Heart left ventricle (tissue), 16 donors: ENCODE measurements at regions not wholly inside any gene's neighbourhood (a gene's known extent, or its start where the extent isn't known, plus 50 kb on each side); places are given as distances from the start of the nearest gene placed in this dataset.

Experiments used
- ATAC-seq, 4 donors: fragments of 200-7000 bp; cut with Tn5 transposase; one replicate each; pipeline ENCODE4 v1.9.1; 2020 to 2022; ENCODE audit warnings: moderate library complexity in 4 of 4, mild to moderate bottlenecking in 3 of 4, moderate number of reproducible peaks in 1 of 4
- DNase-seq, 5 donors: peaks; one replicate each; pipeline ENCODE4 v3.0.0-alpha.2; 2020
- H3K27ac ChIP-seq, 12 donors: fragments of 200-600 bp; sonication (generic) in 4 of 12; one replicate each; pipeline versions ENCODE4 v1.5.0 to v1.8.0; 2016 to 2022; ENCODE audit warnings: mild to moderate bottlenecking in 2 of 12
- H3K27me3 ChIP-seq, 9 donors: fragments of 200-600 bp; sonication (generic) in 2 of 9; one replicate each; pipeline versions ENCODE4 v1.5.1 to v1.8.0; 2016 to 2022; ENCODE audit warnings: mild to moderate bottlenecking in 3 of 9
- H3K36me3 ChIP-seq, 9 donors: fragments of 200-600 bp; sonication (generic) in 2 of 9; one replicate each; pipeline versions ENCODE4 v1.5.0 to v1.8.0; 2018 to 2022; ENCODE audit warnings: mild to moderate bottlenecking in 2 of 9
- H3K4me1 ChIP-seq, 12 donors: fragments of 200-600 bp; sonication (generic) in 4 of 12; one replicate each; pipeline versions ENCODE4 v1.5.0 to v1.8.0; 2016 to 2022; ENCODE audit warnings: mild to moderate bottlenecking in 3 of 12
- H3K4me3 ChIP-seq, 12 donors: fragments of 200-600 bp; sonication (generic) in 4 of 12; one replicate each; pipeline versions ENCODE4 v1.5.0 to v1.8.0; 2017 to 2022; ENCODE audit warnings: mild to moderate bottlenecking in 9 of 12, moderate library complexity in 4 of 12
- H3K9me3 ChIP-seq, 12 donors: fragments of 200-600 bp; sonication (generic) in 4 of 12; one replicate each; pipeline versions ENCODE4 v1.5.0 to v1.8.0; 2016 to 2022; ENCODE audit warnings: mild to moderate bottlenecking in 1 of 12
- POLR2A ChIP-seq, 2 donors: fragments of 450-650 bp; IDR thresholded peaks; one replicate each; pipeline ENCODE4 v1.6.1; 2017; ENCODE audit warnings: antibody characterized with exemption in 2 of 2, mild to moderate bottlenecking in 2 of 2, moderate library complexity in 2 of 2
- WGBS, 4 donors: extraction: QIAGEN DNeasy Blood & Tissue Kit in 2 of 4; methylation state at CpG; one replicate each; pipeline versions ENCODE4 v1.1.5 to v1.1.7; 2013 to 2018; 5-methylcytosine and 5-hydroxymethylcytosine counted together
- intact Hi-C, 10 donors: fragments of 100-400 bp; cut with DNase I; formaldehyde crosslinking; loops; one replicate each; pipeline versions ENCODE4 v1.11.1 to v1.14.2; 2022
- TF ChIP-seq, protein P1 (sequence below), 12 donors: fragments of 200-600 bp; sonication (generic) in 4 of 12; IDR thresholded peaks; one replicate each; pipeline versions ENCODE4 v1.5.0 to v1.8.0; 2018 to 2022; ENCODE audit warnings: antibody characterized with exemption in 12 of 12, mild to moderate bottlenecking in 5 of 12
- donor health status: ischemic (EF 13 %, LVEDD 7.1; RV severe dilation, severe dysfunction).
- donor health status: healthy with polysubstance abuse.
- donor health status: DM: no; HTN: yes; CAD: no.
- donor health status: DM: no; HTN: no; CAD: no.
- donor health status: ischemic (EF 25% LVEDD 6.9; RV normal size, moderate dysfunction).
- donor health status: ischemic (EF 25% LVEDD 5.7; RV mildly dilated, moderate dysfunction).
- donor health status: healthy.
- donor health status: DM: yes; HTN: yes; CAD: no.
- donor health status: ischemic (EF 35%, LVEDD 5.7; RV mildly dilated, moderate dysfunction).
- donor health status: nonischemic (EF 11% LVEDD 7.7; RV severe dilation, severe dysfunction).
- donor health status: DM: yes; HTN: yes; CAD: no.
- donor health status: PGD.
- donor health status: ischemic (EF 29% LVEDD 5.4; RV normal size, mild dysfunction).
- donor health status: nonischemic (EF 23%, LVEDD 6.1; RV moderate dilation, normal function).

DNA sequence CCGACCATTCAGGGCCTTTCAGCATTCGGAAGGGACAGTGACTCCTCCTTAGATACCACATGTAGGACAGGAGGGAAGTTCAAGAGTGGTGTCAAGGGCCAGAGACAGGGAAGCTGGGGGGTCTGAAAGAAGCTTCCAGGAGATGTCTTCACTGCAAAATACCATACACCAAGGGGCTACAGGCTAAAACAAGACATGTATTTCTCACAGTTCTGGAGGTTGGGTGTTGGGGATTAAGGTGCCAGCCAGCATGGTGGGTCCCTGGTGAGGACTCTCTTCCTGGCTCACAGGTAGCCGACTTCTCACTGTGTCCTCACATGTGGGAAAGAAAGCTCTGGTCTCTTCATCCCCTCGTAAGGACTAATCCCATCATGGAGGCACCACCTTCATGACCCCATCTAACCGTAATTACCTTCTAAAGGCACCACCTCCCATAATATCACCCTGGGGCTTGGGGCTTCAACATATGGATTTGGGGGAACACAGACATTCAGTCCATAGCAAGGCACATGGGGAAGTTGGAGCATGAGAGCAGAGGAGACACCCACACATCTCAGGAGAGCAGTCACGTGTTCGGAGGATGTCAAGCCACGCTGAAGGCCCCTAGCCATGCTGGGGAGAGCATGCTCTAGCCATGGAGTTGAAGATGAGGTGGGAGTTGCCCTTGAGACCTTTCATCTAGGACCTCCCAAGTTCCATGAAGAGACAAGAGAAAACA lies 73.9 kb upstream of the GDF10 start:
- intact Hi-C loops: no loop called here
- H3K27me3 ChIP-seq: no peaks in the 10 kb centered on the region
- WGBS, 4 donors: 85 to 99% (median 91%) methylated on average over 8 of the region's 8 CpGs

DNA sequence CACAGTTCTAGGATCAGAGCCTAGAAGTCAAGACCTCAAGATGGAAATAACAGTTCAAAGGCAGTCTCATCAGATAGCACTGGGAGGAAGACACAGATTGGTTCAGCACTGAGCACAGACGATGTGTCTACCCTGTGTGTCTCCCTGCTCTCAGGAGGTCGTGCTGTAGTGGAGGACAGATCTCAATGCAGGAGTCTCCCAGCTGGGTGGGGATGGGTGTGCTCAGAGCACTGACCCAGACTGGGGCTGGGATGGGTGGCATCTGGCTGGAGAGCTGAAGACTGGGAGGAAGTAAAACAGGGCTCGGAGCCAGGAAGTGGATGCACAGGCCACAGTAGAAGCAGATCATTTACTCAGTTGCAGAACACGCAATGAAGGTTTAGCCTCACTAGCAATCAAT lies 69.5 kb upstream of the GDF10 start:
- peaks cover 0 to 19% (median 0%) of the 10 kb centered on the region in 12 donors for H3K4me1 ChIP-seq
- intact Hi-C loops: no loop called here
- WGBS, 4 donors: 56 to 73% (median 66%) methylated on average over 4 of the region's 4 CpGs
- TF ChIP-seq, protein P1, sequence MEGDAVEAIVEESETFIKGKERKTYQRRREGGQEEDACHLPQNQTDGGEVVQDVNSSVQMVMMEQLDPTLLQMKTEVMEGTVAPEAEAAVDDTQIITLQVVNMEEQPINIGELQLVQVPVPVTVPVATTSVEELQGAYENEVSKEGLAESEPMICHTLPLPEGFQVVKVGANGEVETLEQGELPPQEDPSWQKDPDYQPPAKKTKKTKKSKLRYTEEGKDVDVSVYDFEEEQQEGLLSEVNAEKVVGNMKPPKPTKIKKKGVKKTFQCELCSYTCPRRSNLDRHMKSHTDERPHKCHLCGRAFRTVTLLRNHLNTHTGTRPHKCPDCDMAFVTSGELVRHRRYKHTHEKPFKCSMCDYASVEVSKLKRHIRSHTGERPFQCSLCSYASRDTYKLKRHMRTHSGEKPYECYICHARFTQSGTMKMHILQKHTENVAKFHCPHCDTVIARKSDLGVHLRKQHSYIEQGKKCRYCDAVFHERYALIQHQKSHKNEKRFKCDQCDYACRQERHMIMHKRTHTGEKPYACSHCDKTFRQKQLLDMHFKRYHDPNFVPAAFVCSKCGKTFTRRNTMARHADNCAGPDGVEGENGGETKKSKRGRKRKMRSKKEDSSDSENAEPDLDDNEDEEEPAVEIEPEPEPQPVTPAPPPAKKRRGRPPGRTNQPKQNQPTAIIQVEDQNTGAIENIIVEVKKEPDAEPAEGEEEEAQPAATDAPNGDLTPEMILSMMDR (IDR thresholded peaks at IDR 0.05): no peak
- no peak for TF ChIP-seq POLR2A (IDR thresholded peaks at IDR 0.05)
- ATAC-seq: peak in 1 of 4 donors; percentile 23
- H3K4me3 ChIP-seq: no peak overlapping the region
- H3K36me3 ChIP-seq: no peaks in the 10 kb centered on the region
- no peaks in the 10 kb centered on the region for H3K27me3 ChIP-seq
- peaks cover 0 to 15% (median 0%) of the 10 kb centered on the region in 12 donors for H3K9me3 ChIP-seq
- peak in 1 of 5 donors; percentile 41 for DNase-seq
- peak overlapping the region in 1 of 12 donors; percentile 2 for H3K27ac ChIP-seq

More for the DNA sequence above, 73.9 kb upstream of the GDF10 start:
- ATAC-seq: no peak
- TF ChIP-seq POLR2A (IDR thresholded peaks at IDR 0.05): no peak
- TF ChIP-seq, protein P1 (IDR thresholded peaks at IDR 0.05): no peak
- DNase-seq: no peak
- peaks cover 0 to 13% (median 0%) of the 10 kb centered on the region in 12 donors for H3K4me1 ChIP-seq
- H3K36me3 ChIP-seq: no peaks in the 10 kb centered on the region
- no peak overlapping the region for H3K4me3 ChIP-seq
- peaks cover 0 to 11% (median 0%) of the 10 kb centered on the region in 12 donors for H3K9me3 ChIP-seq
- H3K27ac ChIP-seq: no peak overlapping the region

DNA sequence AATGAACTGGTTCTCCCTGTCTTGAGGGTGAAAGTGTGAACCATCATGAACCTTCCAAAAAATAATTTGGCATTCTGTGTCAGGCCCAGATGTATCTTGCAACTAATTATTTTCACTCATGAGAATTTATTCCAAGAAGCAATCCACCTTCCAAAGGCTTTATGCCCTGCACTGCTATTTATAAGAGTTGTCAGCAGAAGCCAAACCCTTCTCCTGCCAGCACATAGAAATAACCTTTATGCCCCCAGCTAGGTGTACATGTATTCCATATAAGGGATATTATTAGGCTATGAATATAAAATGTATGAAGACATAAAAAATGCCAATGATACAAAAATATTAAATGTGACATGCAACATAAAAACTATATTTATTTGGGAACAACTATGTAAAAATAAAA lies 69.0 kb upstream of the GDF10 start:
- Histone ChIP-seq H3K36me3 (no peaks in the 10 kb centered on the region), H3K27ac (peak overlapping the region in 1 of 12 donors; percentile 2), H3K4me3 (no peak overlapping the region), H3K9me3 (peaks cover 0 to 15% (median 0%) of the 10 kb centered on the region in 12 donors), H3K4me1 (peaks cover 0 to 19% (median 0%) of the 10 kb centered on the region in 12 donors), H3K27me3 (no peaks in the 10 kb centered on the region)
- TF ChIP-seq, protein P1 (IDR thresholded peaks at IDR 0.05): no peak
- TF ChIP-seq POLR2A (IDR thresholded peaks at IDR 0.05): no peak
- DNase-seq: no peak
- intact Hi-C loops: no loop called here
- ATAC-seq: peak in 1 of 4 donors; percentile 50

DNA sequence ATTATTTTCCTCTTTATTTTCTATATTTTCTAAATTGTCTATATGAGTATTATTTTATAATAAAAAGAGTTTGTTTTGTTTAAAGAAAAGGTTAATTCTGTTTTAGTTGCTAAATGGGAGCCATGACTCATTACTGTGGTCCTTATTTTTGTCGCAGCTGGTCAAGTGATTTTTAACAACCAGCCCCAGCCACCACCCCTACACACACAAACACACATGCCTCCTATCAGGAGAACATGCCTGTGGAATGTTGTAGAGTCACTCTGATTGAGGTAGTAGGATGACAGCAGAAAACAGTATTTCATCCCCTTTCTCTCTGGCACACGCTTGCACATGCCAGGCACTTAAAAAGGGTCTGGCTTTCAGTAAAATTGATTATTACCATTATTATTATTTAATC lies 68.6 kb upstream of the GDF10 start:
- Histone ChIP-seq H3K9me3 (peaks cover 0 to 15% (median under 1%) of the 10 kb centered on the region in 12 donors), H3K27me3 (no peaks in the 10 kb centered on the region), H3K4me1 (peaks cover 0 to 19% (median 0%) of the 10 kb centered on the region in 12 donors), H3K36me3 (no peaks in the 10 kb centered on the region), H3K4me3 (no peak overlapping the region), H3K27ac (no peak overlapping the region)
- TF ChIP-seq, protein P1 (IDR thresholded peaks at IDR 0.05): no peak
- no peak for TF ChIP-seq POLR2A (IDR thresholded peaks at IDR 0.05)
- peak in 1 of 4 donors; percentile 57 for ATAC-seq
- no peak for DNase-seq
- intact Hi-C loops: no loop called here
- 68 to 71% (median 69%) methylated on average over 2 of the region's 2 CpGs for WGBS, 4 donors
